Neutrophil (primary cell): ENCODE measurements at regions not wholly inside any gene's neighbourhood (a gene's known extent, or its start where the extent isn't known, plus 50 kb on each side); places are given as distances from the start of the nearest gene placed in this dataset.

Experiments
- H3K27ac ChIP-seq: fragments of 200-600 bp; sonication (generic); 2 replicates; pipeline ENCODE4 v1.5.1; 2016; ENCODE audit warnings: mild to moderate bottlenecking, moderate library complexity
- H3K27me3 ChIP-seq: fragments of 200-600 bp; sonication (generic); 2 replicates; pipeline ENCODE4 v1.6.0; 2016; ENCODE audit warnings: mild to moderate bottlenecking
- H3K36me3 ChIP-seq: fragments of 200-600 bp; sonication (generic); 2 replicates; pipeline ENCODE4 v1.5.1; 2017
- H3K4me1 ChIP-seq, 2 experiments: fragments of 200-600 bp in 1 of 2; sonication (generic) in 1 of 2; 1 replicate in 1 of 2; 2 replicates in 1 of 2; pipeline versions ENCODE4 v1.5.1 to v1.6.1; 2013 to 2016; ENCODE audit warnings: low read depth in 1 of 2, low read length in 1 of 2, mild to moderate bottlenecking in 1 of 2, moderate library complexity in 1 of 2; ENCODE audit not compliant: control insufficient read depth in 1 of 2, insufficient read depth in 1 of 2
- H3K4me3 ChIP-seq, 2 experiments: fragments of 200-600 bp in 1 of 2; sonication (generic) in 1 of 2; 1 replicate in 1 of 2; 2 replicates in 1 of 2; pipeline ENCODE4 v1.5.1; 2013 to 2016; ENCODE audit warnings: low read depth in 1 of 2, low read length in 1 of 2, mild to moderate bottlenecking in 1 of 2, moderate library complexity in 1 of 2
- H3K9me3 ChIP-seq: fragments of 200-600 bp; sonication (generic); 2 replicates; pipeline ENCODE4 v1.5.1; 2016
- TF ChIP-seq, protein P1 (sequence below): fragments of 200-600 bp; sonication (generic); IDR thresholded peaks from 2 replicates; pipeline ENCODE4 v1.5.1; 2016; ENCODE audit warnings: antibody characterized with exemption

DNA sequence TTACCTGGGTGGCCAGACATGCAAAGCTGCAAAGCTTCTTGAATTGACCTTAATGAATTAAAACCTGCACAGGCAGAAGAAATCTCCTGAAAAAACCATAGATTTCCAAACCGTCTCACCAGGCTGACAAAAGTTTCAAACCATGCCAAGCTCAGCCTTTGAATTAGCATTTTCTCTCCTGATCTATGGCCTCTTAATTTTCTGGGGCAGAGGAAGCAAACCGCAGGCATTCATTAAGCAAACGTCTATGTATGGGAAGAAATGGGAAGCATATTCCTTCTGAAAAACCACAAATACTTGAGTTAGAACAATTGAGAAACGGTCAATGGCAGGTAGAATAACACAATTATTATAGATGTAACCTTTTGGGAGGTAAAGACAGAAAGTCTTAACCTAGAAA is 500.2 kb upstream of the NR2F2 start:
- no peaks in the 10 kb centered on the region for H3K36me3 ChIP-seq
- H3K9me3 ChIP-seq = no peaks in the 10 kb centered on the region
- TF ChIP-seq, protein P1, sequence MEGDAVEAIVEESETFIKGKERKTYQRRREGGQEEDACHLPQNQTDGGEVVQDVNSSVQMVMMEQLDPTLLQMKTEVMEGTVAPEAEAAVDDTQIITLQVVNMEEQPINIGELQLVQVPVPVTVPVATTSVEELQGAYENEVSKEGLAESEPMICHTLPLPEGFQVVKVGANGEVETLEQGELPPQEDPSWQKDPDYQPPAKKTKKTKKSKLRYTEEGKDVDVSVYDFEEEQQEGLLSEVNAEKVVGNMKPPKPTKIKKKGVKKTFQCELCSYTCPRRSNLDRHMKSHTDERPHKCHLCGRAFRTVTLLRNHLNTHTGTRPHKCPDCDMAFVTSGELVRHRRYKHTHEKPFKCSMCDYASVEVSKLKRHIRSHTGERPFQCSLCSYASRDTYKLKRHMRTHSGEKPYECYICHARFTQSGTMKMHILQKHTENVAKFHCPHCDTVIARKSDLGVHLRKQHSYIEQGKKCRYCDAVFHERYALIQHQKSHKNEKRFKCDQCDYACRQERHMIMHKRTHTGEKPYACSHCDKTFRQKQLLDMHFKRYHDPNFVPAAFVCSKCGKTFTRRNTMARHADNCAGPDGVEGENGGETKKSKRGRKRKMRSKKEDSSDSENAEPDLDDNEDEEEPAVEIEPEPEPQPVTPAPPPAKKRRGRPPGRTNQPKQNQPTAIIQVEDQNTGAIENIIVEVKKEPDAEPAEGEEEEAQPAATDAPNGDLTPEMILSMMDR = no peak

DNA sequence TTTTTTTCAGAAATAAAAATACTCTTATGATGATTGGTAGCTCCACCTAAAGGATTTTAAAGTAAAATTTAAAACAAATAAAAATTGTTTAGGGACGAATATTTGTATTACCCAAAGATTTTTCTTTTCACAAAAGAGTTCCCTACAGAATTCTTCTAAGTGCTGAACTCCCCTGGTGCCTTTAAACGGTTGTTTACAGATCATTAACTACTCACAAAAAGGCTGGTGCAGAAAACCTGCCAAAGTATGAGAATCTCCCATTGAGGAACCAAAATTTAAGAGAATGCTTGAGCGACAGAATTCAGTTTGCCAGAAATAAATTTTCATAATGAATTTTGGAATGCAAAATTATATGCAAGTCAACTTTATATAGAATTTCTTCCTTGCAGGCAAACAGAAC is 497.8 kb upstream of the NR2F2 start:
- Histone ChIP-seq H3K27ac (no peak overlapping the region), H3K4me3 (no peak overlapping the region), H3K9me3 (no peaks in the 10 kb centered on the region), H3K36me3 (no peaks in the 10 kb centered on the region), H3K4me1 (no peaks in the 10 kb centered on the region), H3K27me3 (no peaks in the 10 kb centered on the region)
- TF ChIP-seq, protein P1 = no peak

More for the DNA sequence above, 500.2 kb upstream of the NR2F2 start:
- no peaks in the 10 kb centered on the region for H3K4me1 ChIP-seq
- no peak overlapping the region for H3K27ac ChIP-seq
- no peak overlapping the region for H3K4me3 ChIP-seq
- no peaks in the 10 kb centered on the region for H3K27me3 ChIP-seq

DNA sequence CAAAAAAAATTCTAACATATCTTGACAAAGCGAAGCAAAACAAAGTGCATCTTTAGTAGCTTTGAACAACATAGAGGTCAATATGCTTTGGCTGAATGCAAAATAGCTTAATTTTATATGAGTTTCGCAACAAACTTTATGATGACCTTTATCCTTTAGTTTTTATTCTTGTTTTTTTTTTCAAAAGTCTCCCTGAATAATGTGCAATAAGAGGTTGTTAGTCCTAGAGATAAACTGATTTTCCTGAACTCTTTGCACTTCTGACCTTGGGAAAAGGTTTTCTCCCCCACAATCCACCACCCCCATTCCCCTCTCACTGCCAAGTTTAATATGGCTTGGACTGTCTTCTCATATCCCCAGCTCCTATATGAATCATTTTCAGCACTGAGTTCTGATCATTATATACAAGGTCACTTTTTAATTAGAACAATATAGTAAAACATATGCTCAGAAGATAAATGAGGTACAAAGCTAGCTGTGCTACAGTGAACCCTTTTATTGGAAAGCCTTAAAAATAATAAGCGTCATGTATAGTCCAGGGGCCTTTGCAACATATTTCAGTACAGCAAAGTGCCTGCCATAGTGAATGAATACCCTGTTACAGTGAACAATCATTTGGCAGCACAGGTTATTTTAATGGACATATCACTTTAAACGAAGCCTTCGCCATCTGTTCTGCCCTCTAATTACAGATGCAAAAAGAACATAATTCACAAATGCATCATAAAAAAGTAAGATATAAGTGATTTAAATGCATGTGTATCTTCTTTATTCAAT is 496.3 kb upstream of the NR2F2 start:
- Histone ChIP-seq H3K4me3 (no peak overlapping the region), H3K36me3 (no peaks in the 10 kb centered on the region), H3K27ac (no peak overlapping the region), H3K27me3 (no peaks in the 10 kb centered on the region), H3K4me1 (no peaks in the 10 kb centered on the region), H3K9me3 (no peaks in the 10 kb centered on the region)
- TF ChIP-seq, protein P1 = no peak

DNA sequence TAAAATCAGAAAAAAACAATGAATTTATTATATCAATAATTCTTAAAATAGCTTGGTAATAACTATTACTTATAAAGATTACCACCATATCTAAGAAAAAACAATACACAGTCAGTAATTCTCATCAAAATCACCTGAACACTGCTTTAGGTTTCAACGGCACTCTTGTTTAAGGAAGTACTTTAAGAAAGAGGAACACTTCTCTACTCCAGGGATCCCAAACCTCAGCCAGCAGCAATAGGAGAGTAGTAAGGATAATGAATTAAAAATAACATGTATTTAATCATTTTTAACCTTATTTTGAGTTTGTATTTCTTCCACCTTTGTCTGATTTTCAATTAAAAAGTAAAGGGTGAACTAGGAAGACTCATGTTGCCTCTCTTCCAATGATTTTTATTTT is 494.0 kb upstream of the NR2F2 start:
- H3K36me3 ChIP-seq = no peaks in the 10 kb centered on the region
- no peak overlapping the region for H3K4me3 ChIP-seq
- no peak overlapping the region for H3K27ac ChIP-seq
- H3K27me3 ChIP-seq = no peaks in the 10 kb centered on the region
- TF ChIP-seq, protein P1 = no peak
- H3K4me1 ChIP-seq = no peaks in the 10 kb centered on the region
- no peaks in the 10 kb centered on the region for H3K9me3 ChIP-seq

DNA sequence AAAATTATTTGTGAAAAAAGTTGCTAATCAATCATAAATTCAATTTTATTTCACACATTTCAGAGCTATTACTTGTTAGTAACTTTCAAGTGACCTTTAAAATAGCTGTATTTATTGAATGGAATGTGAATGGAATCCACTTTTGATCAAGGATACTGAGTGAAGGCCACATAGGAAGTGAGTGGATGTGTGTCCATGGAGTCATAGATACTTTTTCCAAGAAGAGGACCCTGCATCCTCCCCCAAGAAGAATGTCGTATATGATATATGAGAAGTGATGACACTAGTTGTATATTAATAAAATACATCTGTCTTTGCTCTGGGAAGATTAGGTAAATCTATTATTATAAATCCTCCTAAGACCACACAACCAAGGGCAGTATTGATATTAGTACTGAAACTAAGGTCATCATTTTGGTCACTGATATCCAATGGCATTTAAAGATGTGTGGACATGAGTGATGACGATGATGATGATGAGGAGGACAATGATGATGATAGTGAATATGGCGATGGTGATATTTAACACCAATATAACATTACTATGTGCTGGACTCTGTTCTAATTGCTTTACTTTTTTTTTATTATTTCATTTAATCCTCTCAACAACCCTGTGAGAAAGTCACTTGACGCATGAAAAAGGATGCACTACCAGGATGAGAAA is 493.0 kb upstream of the NR2F2 start:
- Histone ChIP-seq H3K36me3 (no peaks in the 10 kb centered on the region), H3K4me3 (no peak overlapping the region)

More for the DNA sequence above, 493.0 kb upstream of the NR2F2 start:
- TF ChIP-seq, protein P1 = no peak
- Histone ChIP-seq H3K27ac (no peak overlapping the region), H3K9me3 (no peaks in the 10 kb centered on the region), H3K4me1 (no peaks in the 10 kb centered on the region), H3K27me3 (no peaks in the 10 kb centered on the region)
